ENCODE measurements at regions not wholly inside any gene's neighbourhood (a gene's known extent, or its start where the extent isn't known, plus 50 kb on each side); places are given as distances from the start of the nearest gene placed in this dataset.

- intact Hi-C loops (cut with micrococcal nuclease), result no loop called here
- H3K27me3 Mint-ChIP-seq (ENCODE audit: low read depth in 3 of 3), result peaks cover 2 to 6% (median 3%) of the 10 kb centered on the region in 3 donors
- H4K20me1 ChIP-seq (ENCODE audit: insufficient read depth, low read length), result no peaks in the 10 kb centered on the region
- H3K9me3 Mint-ChIP-seq, result peaks cover 4 to 22% (median 19%) of the 10 kb centered on the region in 7 donors
- no peak overlapping the region for H3K4me2 ChIP-seq (replicated peaks; ENCODE audit: extremely low read depth, low read length, poor library complexity, severe bottlenecking)
- peaks cover 7 to 10% of the 10 kb centered on the region in 2 donors for H3K9me3 ChIP-seq (replicated peaks in 1 of 2; ENCODE audit: control insufficient read depth in 1 of 2, insufficient read depth in 1 of 2, low read length in 2 of 2)
- H3K4me1 Mint-ChIP-seq, result no peaks in the 10 kb centered on the region
- no peaks in the 10 kb centered on the region for H3K36me3 ChIP-seq (replicated peaks in 1 of 2; ENCODE audit: control insufficient read depth in 1 of 2, insufficient read depth in 2 of 2, low read length in 2 of 2)
- no peaks in the 10 kb centered on the region for H3K4me1 ChIP-seq (ENCODE audit: control insufficient read depth in 1 of 2, insufficient read depth in 2 of 2, low read length in 2 of 2)
- no peaks in the 10 kb centered on the region for H3K36me3 Mint-ChIP-seq
- WGBS (ENCODE audit: insufficient coverage), result 97% methylated on average over 18 of the region's 22 CpGs
- no peak overlapping the region for H3K4me3 ChIP-seq (replicated peaks in 1 of 3; ENCODE audit: low read depth in 2 of 3, low read length in 3 of 3)
- H2AFZ ChIP-seq (ENCODE audit: insufficient read depth, low read depth, low read length, poor library complexity, severe bottlenecking), result no peak overlapping the region
- no peak for DNase-seq
- H3K9ac ChIP-seq (ENCODE audit: insufficient read depth, low read length, poor library complexity, severe bottlenecking), result no peak overlapping the region
- TF ChIP-seq, protein P1, sequence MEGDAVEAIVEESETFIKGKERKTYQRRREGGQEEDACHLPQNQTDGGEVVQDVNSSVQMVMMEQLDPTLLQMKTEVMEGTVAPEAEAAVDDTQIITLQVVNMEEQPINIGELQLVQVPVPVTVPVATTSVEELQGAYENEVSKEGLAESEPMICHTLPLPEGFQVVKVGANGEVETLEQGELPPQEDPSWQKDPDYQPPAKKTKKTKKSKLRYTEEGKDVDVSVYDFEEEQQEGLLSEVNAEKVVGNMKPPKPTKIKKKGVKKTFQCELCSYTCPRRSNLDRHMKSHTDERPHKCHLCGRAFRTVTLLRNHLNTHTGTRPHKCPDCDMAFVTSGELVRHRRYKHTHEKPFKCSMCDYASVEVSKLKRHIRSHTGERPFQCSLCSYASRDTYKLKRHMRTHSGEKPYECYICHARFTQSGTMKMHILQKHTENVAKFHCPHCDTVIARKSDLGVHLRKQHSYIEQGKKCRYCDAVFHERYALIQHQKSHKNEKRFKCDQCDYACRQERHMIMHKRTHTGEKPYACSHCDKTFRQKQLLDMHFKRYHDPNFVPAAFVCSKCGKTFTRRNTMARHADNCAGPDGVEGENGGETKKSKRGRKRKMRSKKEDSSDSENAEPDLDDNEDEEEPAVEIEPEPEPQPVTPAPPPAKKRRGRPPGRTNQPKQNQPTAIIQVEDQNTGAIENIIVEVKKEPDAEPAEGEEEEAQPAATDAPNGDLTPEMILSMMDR (IDR thresholded peaks at IDR 0.05), result no peak
- no peaks in the 10 kb centered on the region for H3K79me2 ChIP-seq (ENCODE audit: insufficient read depth, low read length)
- H3K27ac ChIP-seq (ENCODE audit: low read depth in 1 of 2, low read length in 2 of 2), result no peak overlapping the region
- no peak overlapping the region for H3K27ac Mint-ChIP-seq
- H3K27me3 ChIP-seq (ENCODE audit: control insufficient read depth in 2 of 2, insufficient read depth in 2 of 2, low read length in 2 of 2), result no peaks in the 10 kb centered on the region
- no peak overlapping the region for H3K4me3 Mint-ChIP-seq
Observed at GRCh38 chr2:239717706-239718105, 307.4 kb downstream of the NDUFA10 start.

DNA sequence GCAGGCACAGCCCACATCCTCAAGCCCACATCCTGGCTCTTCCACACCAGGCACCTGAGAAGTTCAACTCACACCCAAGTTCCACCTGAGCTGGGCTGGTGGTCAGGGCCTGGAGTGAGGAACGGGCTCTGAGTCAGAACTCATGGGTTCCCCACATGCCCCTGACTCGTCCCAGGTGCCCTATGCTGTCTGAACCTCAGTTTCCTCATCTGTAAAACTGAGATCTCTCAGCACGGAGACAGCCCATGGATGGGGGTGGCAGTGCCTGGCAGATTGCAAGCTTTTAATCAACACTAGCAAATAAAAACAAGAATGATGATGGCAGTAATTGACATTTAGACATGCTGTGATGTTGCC is 307.8 kb downstream of the NDUFA10 start:
- H3K27me3 Mint-ChIP-seq (ENCODE audit: low read depth in 3 of 3), result peaks cover 2 to 9% (median 3%) of the 10 kb centered on the region in 3 donors
- WGBS (ENCODE audit: insufficient coverage), result 88% methylated on average over 2 of the region's 3 CpGs
- no peaks in the 10 kb centered on the region for H3K36me3 Mint-ChIP-seq
- Histone ChIP-seq H3K9ac (ENCODE audit: insufficient read depth, low read length, poor library complexity, severe bottlenecking) (no peak overlapping the region), H3K36me3 (replicated peaks in 1 of 2; ENCODE audit: control insufficient read depth in 1 of 2, insufficient read depth in 2 of 2, low read length in 2 of 2) (no peaks in the 10 kb centered on the region), H3K4me2 (replicated peaks; ENCODE audit: extremely low read depth, low read length, poor library complexity, severe bottlenecking) (no peak overlapping the region), H3K27me3 (ENCODE audit: control insufficient read depth in 2 of 2, insufficient read depth in 2 of 2, low read length in 2 of 2) (no peaks in the 10 kb centered on the region), H2AFZ (ENCODE audit: insufficient read depth, low read depth, low read length, poor library complexity, severe bottlenecking) (no peak overlapping the region), H3K79me2 (ENCODE audit: insufficient read depth, low read length) (no peaks in the 10 kb centered on the region), H3K9me3 (replicated peaks in 1 of 2; ENCODE audit: control insufficient read depth in 1 of 2, insufficient read depth in 1 of 2, low read length in 2 of 2) (peaks cover 11 to 14% of the 10 kb centered on the region in 2 donors), H3K4me3 (replicated peaks in 1 of 3; ENCODE audit: low read depth in 2 of 3, low read length in 3 of 3) (no peak overlapping the region), H3K27ac (ENCODE audit: low read depth in 1 of 2, low read length in 2 of 2) (no peak overlapping the region), H3K4me1 (ENCODE audit: control insufficient read depth in 1 of 2, insufficient read depth in 2 of 2, low read length in 2 of 2) (no peaks in the 10 kb centered on the region), H4K20me1 (ENCODE audit: insufficient read depth, low read length) (no peaks in the 10 kb centered on the region)
- peaks cover 6 to 25% (median 20%) of the 10 kb centered on the region in 7 donors for H3K9me3 Mint-ChIP-seq
- intact Hi-C loops (cut with micrococcal nuclease), result no loop called here
- H3K4me3 Mint-ChIP-seq, result no peak overlapping the region
- no peak overlapping the region for H3K27ac Mint-ChIP-seq
- DNase-seq, result no peak
- TF ChIP-seq, protein P1 (IDR thresholded peaks at IDR 0.05), result no peak
- H3K4me1 Mint-ChIP-seq, result no peaks in the 10 kb centered on the region
